Choroid plexus epithelial cell (primary cell): ENCODE measurements at regions not wholly inside any gene's neighbourhood (a gene's known extent, or its start where the extent isn't known, plus 50 kb on each side); places are given as distances from the start of the nearest gene placed in this dataset.

Experiments used
- DNase-seq: peaks from one replicate; pipeline ENCODE4 v3.0.0-alpha.2; 2010; ENCODE audit warnings: low read depth
- H3K4me3 ChIP-seq: 2 replicates; pipeline ENCODE4 v1.5.1; 2011; ENCODE audit warnings: low read depth, mild to moderate bottlenecking, control low read depth, low read length, moderate library complexity
- CTCF ChIP-seq: conservative IDR thresholded peaks from 2 replicates; pipeline ENCODE4 v1.5.1; 2011; ENCODE audit warnings: low read depth, mild to moderate bottlenecking, control low read depth, inconsistent platforms, low read length, moderate library complexity

DNA sequence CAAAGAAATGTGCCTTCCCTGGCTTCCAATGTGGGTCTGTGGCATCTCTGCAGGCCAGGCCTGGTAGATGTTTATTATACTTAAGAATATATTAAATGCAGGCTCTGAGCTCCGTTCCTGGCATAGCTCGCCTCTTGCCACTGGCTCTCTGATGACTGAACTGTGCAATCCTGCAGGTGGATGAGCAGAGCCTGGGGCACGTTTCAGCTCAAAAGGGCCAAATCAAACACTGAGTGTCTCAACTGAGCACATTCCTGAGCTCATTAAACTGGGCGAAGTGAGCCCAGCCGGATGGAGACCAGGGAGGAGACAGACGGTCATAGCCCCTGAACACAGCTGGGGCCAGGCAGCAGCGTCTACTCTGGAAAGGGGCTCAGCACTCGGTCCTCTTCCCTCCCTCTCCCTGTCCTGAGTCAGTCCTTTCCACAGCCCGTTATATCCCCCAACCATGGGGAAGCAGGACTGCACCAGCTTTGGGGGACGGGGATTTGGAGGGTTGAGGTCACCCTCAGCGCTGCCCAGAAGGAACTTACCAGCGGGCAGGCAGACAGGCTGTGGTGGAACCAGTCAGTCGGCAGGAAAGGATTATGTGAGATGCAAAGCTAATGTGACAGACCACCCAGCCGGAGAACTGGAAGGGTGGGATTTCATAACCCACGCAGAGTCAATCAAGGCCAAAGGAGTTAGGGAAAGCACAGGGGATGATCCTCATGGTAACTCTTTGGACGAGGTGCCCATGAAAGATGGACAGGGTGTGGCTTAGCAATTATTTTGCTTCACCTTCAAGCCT is 77.4 kb upstream of the ANKRD34C start:
- no peak overlapping the region for H3K4me3 ChIP-seq
- TF ChIP-seq CTCF: no peak
- no peak for DNase-seq

GRCh38 chr15:79198461-79198860 is 84.1 kb upstream of the ANKRD34C start:
- no peak for DNase-seq
- no peak for TF ChIP-seq CTCF
- no peak overlapping the region for H3K4me3 ChIP-seq

DNA sequence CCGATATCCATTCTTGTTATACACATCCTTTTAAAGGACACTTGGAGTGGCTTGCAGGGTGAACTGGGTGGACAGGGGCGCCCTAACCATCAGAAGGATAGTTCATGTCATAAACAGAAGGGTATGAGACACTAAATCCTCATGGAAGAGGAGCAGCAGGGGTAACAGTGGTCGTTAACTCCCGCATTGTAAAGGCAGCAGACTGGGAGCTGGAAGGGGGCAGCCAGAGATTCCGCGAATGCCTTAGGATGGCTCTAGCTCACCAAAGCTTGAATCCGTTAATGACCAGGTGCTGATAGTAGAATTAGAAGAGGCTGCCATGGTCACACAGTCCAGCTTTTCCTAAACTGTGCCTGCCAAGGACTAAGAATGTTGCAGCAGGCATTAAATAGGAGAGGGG is 85.2 kb upstream of the ANKRD34C start:
- no peak for DNase-seq
- no peak for TF ChIP-seq CTCF

GRCh38 chr15:79195802-79196201 is 86.7 kb upstream of the ANKRD34C start:
- TF ChIP-seq CTCF: peak; percentile 21
- no peak overlapping the region for H3K4me3 ChIP-seq
- no peak for DNase-seq

More for the DNA sequence above, 85.2 kb upstream of the ANKRD34C start:
- no peak overlapping the region for H3K4me3 ChIP-seq

- no peak for TF ChIP-seq CTCF
- H3K4me3 ChIP-seq: no peak overlapping the region
- DNase-seq: no peak
These were observed 87.3 kb upstream of the ANKRD34C start for GRCh38 chr15:79195239-79195638.

GRCh38 chr15:79194386-79194785 is 88.1 kb upstream of the ANKRD34C start:
- DNase-seq: no peak
- TF ChIP-seq CTCF: no peak
- no peak overlapping the region for H3K4me3 ChIP-seq

DNA sequence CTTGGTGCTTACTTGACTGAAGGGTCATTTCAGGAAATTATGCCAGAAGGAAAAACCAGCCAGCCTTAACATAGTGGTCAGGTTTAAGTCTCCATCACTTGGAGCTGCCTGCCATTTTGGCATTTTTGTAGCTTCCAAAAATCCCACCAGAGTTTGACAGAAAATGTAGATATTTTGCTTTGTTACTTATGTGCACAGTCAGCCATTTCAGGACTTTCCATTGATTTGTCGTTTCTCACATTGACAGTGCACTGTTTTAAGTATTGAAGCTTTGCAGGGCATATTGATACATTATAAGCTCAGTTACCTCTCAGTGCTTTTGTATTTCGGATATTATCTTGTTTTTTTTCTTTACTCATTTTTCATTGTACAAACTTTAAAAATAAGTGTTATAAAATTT is 89.0 kb upstream of the ANKRD34C start:
- no peak for DNase-seq
- H3K4me3 ChIP-seq: no peak overlapping the region
- no peak for TF ChIP-seq CTCF
